ENCODE measurements at regions not wholly inside any gene's neighbourhood (a gene's known extent, or its start where the extent isn't known, plus 50 kb on each side); places are given as distances from the start of the nearest gene placed in this dataset.
A peak's percentile ranks its signal among the peaks of the same experiment; 100 is the strongest.
"Not testable (repeated sequence)": the region's sequence is repeated elsewhere in the genome, so short reads cannot be mapped to it uniquely, and the experiment has no call there.

DNA sequence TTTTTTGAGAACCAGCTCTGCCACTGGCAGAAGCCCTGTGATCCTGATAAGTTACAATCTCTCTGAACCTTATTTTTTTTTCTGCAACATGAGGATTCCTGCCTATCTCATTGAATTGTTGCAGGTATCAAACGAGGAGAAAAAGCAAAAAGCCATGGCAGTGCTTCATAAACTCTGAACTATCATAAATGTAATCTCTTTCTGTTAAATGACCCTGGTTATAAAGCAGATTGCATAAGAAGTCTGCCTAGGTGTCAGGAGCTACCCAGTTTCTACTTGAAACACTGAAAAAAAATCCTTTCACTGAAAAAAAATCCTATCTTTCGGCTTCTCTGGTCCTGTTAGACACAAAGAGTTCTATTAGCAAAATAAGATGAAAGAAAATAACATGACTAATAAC, 172.7 kb downstream of the FAM43A start:
- FAIRE-seq (no peak), DNase-seq (ENCODE audit: low spot score in 2 of 2) (no peak)

DNA sequence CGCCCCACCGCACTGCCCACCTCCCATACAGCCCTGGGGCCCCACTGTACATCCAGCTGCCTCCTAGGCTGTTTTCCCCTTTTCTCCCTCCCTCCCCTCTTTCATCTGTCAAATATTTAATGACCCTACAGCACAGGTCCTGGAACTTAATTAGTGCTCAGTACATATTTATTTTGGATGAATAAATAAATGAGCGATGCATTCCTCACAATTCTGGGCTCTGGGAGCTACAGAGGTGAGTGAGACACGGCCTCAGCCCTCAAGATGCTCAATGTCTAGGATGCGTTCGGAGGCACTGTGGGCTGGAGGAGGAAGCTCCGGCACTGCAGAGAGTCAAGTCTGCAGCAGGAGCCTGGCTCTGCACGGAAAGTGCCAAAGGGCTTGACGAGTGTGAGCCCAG, 175.0 kb downstream of the FAM43A start:
- no peak for DNase-seq (ENCODE audit: low spot score in 2 of 2)
- FAIRE-seq: no peak

DNA sequence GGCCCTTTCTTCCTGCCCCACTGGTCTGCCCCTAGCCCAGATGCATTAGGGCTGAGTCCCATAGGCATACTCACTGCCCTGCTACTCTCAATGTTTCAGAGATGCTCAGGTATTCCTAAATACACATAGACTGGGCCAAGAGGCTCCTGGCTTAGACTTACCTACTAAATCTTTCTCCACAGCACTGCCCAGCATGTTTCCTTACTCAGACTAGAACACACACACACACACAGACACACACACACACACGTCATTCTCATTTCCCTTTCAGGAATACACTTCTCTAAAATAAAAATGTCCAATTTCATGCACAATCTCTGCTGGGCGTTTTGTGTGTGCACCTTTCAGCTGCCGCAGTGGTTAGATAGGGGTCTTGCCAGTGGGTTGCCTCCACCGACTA, 175.7 kb downstream of the FAM43A start:
- DNase-seq (ENCODE audit: low spot score in 2 of 2) (no peak), FAIRE-seq (no peak)

DNA sequence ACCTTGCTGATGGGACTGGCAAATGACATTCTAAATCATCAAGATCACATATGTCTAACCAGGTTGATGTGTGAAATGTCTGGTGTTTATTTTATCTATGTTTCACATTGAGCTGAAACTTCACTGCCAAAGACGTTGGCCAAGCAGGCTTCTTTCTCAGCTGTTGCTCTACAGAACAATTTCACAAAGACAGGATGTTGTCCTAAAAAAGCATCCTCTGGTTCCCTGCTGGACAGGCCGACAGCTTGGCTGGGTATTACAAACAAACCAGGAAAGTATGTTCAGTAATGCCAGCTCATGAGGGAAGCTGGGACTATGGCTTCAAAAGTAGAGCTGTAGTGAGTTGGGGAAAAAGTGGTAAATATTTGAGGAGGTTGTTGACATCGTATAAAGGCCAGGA, 179.4 kb downstream of the FAM43A start:
- no peak for DNase-seq (ENCODE audit: low spot score in 2 of 2)
- FAIRE-seq: no peak

DNA sequence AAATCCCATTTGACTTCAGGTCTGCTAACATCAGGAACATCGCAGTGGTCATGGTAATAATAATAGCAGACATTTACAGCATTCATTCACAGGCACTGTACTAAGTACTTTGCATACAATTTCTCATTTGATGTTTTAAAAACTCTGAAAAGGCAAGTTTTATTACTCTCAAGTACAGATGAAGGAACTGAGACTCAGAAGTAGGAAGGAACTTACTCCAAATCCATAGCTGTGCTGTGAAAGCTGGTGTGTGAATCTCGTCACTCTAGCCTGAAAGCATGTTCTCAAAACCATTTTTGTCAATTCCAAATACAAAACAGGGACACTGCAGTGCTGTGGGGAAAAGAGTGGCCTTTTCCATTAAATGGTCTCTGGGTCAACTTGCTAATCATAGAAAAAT, 179.9 kb downstream of the FAM43A start:
- FAIRE-seq (no peak), DNase-seq (ENCODE audit: low spot score in 2 of 2) (no peak)

DNA sequence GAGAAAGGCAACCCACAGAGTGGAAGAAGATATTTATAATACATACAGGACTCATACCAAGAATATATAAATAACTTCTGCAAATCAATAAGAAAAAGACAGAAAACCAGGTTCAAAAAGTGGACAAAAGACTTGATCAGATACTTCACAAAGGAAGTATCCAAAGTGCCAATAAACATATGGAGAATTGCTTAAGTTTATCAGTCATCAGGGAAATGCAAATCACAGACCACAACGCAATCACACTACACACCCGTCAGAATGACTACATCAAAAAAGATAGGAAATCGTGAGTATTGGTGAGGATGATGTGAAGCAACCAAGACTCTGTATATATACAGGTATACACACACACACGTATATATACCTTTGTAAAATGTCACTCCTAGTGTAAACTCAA, 180.6 kb downstream of the FAM43A start:
- no peak for FAIRE-seq
- DNase-seq (ENCODE audit: low spot score in 2 of 2): no peak

DNA sequence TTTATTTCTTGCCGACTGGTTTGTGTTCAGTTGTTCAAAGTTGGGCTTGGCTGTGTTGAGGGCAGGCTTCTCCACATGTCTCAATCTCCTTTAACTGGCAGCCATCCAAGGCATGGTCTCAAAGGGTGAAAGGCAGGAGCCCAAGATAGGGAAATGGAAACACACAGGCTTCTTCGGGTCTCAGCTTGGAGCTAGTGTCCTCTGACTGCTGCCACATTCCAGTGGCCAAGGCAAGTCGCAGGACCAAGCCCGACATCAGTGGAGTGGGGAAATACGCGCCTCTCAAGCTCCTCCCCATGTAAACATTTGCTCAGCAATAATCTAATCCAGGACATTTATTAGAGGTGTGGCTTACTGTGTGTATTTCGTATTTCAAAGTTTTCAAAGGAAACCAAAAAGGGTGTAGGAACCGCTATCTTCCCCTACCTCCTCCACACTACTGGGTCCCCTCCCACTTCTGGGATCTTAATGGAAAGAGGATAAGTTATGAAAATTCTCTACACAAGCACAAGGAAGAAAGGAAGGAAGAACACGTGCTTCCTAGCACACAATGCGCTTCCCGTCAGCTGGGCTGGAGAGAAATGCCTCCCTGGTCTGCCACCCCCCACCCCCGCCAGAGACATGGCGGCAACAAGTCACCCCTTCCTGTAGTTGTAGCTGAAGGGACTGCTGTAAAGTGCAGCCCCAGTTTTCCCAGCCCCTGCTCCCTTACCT, 181.7 kb downstream of the FAM43A start:
- no peak for FAIRE-seq
- no peak for DNase-seq (ENCODE audit: low spot score in 2 of 2)

DNA sequence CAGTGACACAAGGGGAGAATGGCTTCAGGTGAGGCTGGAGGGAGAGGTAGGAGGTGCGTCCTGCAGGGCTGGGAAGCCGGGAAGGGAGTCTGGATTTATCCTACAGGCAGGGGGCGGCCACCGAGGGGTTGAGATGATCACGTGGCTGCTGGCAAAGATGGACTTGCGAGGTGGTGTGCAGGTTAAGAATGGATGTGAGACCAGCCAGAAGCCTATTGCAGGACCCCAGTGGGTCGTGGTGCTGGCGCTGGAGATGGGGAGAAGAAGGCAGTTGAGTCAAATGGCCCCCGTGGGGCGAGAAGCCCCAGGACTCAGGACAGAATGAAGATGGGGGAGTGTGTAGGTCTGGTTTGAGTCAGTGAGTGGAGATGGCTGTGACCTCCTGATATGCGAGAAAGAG, 183.1 kb downstream of the FAM43A start:
- DNase-seq (ENCODE audit: low spot score in 2 of 2) (no peak), FAIRE-seq (no peak)

DNA sequence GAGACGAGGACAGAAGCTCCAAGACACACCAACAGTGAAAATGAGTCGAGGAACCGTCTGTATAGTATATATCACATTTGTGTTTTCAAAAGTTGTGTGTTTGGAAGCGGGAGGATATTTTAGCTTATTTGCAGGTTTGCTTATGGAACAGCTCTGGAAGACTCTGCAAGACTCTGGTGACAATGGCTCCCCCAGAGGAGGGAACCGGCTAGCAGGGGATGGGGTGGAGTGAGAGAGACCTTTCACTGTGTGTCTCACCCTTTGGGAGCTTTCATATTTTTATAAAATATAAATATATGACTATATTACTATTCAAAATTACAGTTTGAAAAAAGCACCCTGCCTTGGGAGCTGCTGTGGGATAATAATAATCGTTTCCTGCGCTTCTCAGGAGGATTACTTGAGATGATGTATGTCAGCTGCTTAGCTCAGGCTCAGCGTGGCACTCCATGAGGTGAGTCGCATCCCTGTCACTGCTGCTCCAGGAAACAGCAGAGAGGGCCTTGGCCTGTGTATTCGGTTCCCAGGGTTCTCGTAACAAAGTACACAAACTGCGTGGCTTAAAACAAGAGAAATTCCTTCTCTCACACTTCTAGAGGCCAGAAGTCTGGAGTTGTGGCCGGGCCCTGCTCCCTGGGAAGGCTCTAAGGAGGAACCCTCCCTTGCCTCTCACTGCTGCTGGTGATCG, 183.9 kb downstream of the FAM43A start:
- FAIRE-seq: no peak
- no peak for DNase-seq (ENCODE audit: low spot score in 2 of 2)

DNA sequence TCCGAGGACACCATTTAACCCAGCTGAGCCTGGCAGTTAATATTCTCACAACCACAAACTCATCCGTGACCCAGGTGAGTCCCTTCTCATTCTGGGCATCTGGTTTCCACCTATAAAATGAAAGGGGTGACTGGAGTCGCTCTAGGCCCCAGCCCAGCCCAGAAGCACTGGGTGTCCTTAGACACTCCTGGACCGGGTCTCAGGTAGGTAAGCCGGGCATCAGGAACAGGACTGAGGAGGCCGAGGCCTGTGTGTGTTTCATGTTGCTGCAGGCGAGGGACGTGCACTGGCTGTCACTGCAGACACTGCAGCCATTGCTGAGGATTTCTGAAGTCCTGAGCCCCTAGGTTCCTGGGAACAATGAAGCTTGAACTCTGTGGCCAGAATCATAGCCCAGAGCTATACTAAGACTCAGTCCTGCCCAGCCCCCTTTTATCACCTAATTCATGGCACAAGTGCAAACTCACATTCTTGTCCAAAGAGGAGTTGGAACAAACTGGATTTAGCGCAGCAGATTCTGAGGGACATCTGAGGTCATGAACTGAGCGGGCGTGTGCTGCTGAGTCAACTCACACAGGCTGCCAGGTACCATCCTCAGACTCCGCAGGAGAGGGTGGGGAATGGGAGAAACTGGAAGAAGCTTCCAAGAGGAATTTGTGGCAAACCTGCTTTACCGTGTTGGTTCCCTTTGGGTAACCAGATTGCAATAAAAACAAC, 184.9 kb downstream of the FAM43A start:
- FAIRE-seq (no peak), DNase-seq (ENCODE audit: low spot score in 2 of 2) (no peak)

DNA sequence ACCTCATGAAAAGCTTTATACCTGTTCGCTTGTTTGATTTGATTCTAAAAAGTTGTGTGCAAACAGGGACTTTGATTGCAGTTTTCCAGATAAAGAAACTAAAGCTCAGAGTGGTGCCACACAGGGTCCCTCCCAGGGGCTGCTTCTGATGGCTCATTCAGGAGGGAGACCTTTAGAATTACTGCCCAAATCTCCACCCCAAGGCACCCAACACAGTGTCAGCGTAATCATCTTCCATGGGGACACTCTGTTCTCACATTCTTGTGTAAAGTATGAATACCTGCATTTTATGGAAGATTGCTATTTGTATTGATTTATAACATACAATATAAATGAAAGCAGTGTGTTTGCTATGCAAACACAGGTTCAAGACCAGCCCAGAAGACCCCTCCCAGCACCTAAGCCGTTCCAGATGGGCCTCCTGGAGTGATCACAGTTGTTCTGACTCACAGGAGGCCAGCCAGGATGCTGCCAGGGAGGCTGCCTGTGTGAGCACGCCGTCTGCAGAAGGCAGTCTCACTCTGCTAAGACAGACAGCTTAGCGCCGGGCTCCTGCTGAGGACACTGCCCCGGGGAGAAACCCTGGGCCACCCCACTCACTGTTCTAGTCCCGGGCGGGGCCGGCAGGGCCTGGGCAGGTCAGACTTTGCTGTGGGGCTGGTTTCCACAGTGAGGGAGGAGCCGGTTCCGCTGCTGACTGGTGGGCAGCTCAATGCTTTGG, 185.6 kb downstream of the FAM43A start:
- FAIRE-seq: no peak
- DNase-seq (ENCODE audit: low spot score in 2 of 2): no peak

DNA sequence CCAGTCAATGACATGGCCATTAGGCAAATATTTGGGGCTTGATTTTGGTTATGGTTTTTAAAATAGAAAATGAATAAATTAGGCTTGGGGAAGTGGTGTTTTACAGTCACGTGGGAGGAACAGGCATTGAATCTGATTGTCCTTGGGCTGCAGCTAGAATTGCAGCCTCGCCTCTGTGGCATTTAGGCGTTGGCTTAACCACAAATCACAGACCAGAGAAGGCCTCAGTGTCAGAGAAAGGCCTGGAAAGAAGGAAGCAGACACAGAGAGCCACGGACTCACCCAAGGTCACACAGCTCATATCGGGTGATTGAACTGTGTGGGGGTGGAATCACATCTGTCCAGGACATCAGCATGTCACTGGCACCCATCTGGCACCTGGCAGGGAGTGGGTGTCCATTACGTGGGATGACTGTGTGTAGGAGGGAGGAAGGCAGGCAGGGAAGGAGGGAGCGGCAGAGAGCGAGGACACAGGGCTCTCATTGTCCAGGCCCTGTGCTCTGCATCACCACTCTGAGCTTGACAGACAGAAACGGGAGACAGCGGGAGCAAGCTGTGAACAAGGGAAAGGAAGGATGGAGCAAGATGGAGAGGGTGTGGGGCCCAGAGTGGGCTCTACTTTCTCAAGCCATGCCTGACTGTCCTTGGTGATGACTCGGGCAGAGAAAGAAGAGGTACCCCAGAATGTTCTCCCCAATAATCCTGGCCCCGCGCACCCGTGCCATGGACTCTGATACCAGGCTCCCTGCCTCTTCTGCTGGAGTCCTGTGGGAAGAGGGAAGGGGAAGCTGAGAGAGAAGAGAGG, 186.4 kb downstream of the FAM43A start:
- peak in 1 of 2 donors; percentile 38 for DNase-seq (ENCODE audit: low spot score in 2 of 2)
- FAIRE-seq: no peak

DNA sequence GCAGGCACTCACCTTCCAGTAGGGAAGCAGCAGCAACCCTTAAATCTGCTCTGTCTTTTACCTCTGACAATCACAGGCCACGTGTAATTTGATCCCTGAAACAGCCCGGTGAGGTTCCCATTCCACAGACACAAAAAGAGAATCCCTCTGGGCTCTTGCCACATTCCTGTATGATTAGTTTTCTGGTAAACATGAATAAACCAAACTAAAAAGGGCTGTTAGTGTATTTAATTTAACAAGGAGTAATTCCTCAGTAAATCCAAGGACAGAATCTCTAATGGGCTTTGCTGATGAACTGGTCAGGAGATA, 186.9 kb downstream of the FAM43A start:
- no peak for FAIRE-seq
- DNase-seq (ENCODE audit: low spot score in 2 of 2): no peak

DNA sequence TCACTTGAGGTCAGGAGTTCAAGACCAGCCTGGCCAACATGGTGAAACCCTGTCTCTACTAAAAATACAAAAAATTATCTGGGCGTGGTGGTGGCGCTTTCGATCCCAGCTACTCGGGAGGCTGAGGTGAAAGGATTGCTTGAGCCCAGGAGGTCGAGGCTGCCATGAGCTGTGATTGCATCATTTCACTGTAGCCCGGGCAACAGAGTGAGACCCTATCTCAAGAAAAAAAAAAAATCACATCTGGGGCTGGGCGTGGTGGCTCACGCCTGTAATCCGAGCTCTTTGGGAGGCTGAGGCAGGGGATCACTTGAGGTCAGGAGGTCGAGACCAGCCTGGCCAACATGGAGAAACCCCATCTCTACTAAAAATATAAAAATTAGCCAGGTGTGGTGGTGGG, 187.8 kb downstream of the FAM43A start:
- not testable (repeated sequence) for DNase-seq (ENCODE audit: low spot score in 2 of 2); FAIRE-seq

DNA sequence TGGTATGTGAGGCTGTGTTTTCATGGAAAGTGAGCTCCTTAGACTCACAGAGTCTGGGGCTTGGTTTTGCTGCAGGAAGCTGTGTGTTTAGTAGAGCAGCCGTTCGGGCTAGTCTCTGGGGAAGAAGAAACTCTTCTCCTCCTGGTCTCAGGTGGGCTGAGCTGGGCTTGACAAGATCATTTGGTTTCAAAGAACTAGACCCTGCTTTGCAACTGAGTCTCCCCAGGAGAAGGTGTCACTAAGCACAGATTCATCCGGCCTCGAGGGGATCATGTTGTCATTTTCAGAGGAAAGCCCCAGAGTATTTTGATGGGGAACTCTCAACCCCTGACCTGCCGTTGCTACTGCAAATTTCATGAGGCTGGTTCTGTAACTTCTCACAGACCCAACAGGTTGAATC, 188.5 kb downstream of the FAM43A start:
- FAIRE-seq (no peak), DNase-seq (ENCODE audit: low spot score in 2 of 2) (no peak)

DNA sequence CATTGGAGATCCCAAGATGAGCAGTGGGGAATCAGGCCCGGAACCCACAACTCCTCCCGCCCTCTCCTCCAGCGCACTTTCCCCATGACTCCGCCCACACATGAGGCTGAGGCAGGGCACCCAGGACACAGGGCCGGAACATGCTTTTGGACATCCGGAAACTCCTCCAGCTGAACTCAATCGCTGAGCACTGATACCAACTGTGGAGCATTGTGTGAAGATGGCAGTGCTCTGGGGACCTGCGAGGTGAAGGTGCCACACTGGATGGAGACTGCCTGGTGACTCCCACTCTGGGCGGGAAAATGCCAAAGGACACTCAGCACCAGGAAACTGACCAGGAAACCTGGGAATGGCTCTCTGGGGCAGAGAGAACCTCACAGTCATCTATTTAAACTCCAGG, 189.1 kb downstream of the FAM43A start:
- DNase-seq (ENCODE audit: low spot score in 2 of 2): no peak
- no peak for FAIRE-seq

DNA sequence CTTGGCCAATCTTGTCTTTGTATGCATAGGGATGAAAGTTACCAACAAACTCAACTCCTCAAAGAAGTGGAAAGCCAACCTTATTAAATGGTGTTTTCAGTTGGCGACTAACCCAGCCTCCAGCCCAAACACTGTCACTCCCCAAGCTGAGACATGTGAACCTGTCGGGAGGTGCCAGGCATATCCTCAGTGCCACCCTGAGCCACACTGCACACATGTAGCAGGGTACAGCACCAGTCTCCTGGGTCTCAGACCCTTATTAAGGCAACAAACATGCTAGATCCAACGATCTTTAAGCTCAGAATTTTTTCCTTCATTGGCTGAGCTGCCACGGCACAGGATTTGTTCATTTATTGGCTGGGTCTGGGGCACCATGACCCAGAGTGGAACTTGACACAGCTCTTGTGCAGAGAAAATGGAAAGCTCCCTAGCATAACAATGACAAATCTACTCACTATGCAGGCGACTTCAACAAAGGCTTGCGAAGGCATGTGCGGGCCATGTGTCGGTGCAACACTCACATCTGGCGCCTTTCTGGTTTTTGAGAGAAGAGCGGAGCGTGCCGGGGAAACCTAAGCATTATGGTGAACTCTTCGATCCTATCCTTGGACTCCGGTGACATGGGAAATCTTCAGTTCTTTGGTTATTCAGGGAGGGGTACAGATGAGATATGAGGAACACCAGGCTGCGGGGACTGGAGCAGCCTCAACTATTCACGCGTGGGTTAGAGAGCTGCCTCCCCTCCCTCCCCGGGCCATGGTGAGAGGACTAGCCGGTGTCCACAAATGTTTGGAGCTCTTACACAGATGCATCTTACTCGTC, 190.1 kb downstream of the FAM43A start:
- FAIRE-seq (no peak), DNase-seq (ENCODE audit: low spot score in 2 of 2) (no peak)

DNA sequence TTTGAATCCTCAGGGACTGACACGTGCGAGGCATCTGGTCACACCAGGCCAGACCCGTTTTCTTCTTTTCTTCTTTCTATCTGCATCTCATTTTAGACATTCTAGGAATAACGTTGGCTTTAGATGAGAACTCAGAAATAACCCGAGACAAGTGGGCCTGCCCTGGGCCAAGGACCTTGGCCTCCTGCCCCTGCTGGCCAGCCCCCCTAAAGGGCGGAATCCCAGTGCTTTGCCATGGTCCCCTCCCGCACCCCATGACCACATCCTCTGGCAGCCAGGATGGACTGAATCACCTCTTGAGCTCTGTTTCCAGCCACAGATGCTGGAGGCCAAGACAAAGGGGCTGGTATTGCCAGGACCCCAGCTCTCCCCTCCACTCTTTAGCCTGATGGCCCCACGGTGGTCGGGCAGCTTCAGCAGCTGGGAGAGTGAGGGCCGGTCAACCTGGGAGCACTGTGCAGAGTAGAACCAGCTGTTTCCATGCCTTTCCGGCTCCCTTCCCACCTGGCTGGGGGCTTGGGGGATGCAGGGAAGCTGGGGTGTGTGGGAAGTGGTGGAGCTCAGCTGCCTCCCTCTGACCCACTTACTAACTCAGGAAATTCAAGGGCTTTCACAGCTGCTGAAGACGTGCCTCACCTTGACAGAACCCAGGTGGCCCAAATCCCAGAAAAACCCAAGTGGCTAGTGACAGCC, 190.9 kb downstream of the FAM43A start:
- FAIRE-seq: no peak
- DNase-seq (ENCODE audit: low spot score in 2 of 2): no peak

Measured in frontal cortex (tissue), 3 donors.